Heart right ventricle (tissue), 16 donors: ENCODE measurements at regions not wholly inside any gene's neighbourhood (a gene's known extent, or its start where the extent isn't known, plus 50 kb on each side); places are given as distances from the start of the nearest gene placed in this dataset.

Source experiments
- ATAC-seq, 8 donors: fragments of 200-7000 bp; cut with Tn5 transposase; one replicate each; pipeline ENCODE4 v1.9.1; 2020; ENCODE audit warnings: mild to moderate bottlenecking in 8 of 8, moderate library complexity in 8 of 8, moderate number of reproducible peaks in 1 of 8
- DNase-seq, 2 donors: peaks; one replicate each; pipeline ENCODE4 v3.0.0-alpha.2; 2020
- H3K27ac ChIP-seq, 10 donors: fragments of 200-600 bp; sonication (generic) in 2 of 10; one replicate each; pipeline versions ENCODE4 v1.5.0 to v1.8.0; 2020 to 2022; ENCODE audit warnings: mild to moderate bottlenecking in 3 of 10
- H3K27me3 ChIP-seq, 7 donors: fragments of 200-600 bp; one replicate each; pipeline ENCODE4 v1.8.0; 2021 to 2022; ENCODE audit warnings: mild to moderate bottlenecking in 2 of 7
- H3K36me3 ChIP-seq, 9 donors: fragments of 200-600 bp; sonication (generic) in 1 of 9; one replicate each; pipeline versions ENCODE4 v1.5.0 to v1.8.0; 2020 to 2022; ENCODE audit warnings: mild to moderate bottlenecking in 2 of 9
- H3K4me1 ChIP-seq, 9 donors: fragments of 200-600 bp; sonication (generic) in 1 of 9; one replicate each; pipeline versions ENCODE4 v1.5.0 to v1.8.0; 2020 to 2022; ENCODE audit warnings: mild to moderate bottlenecking in 4 of 9
- H3K4me3 ChIP-seq, 10 donors: fragments of 200-600 bp; sonication (generic) in 2 of 10; one replicate each; pipeline versions ENCODE4 v1.5.0 to v1.8.0; 2020 to 2022; ENCODE audit warnings: mild to moderate bottlenecking in 7 of 10, moderate library complexity in 2 of 10
- H3K9me3 ChIP-seq, 11 donors: fragments of 200-600 bp in 10 of 11; sonication (generic) in 2 of 11; one replicate each; pipeline versions ENCODE4 v1.5.0 to v1.8.0; 2013 to 2022; ENCODE audit warnings: mild to moderate bottlenecking in 2 of 11, control low read depth in 1 of 11, moderate library complexity in 1 of 11
- WGBS, 2 donors: extraction: QIAGEN DNeasy Blood & Tissue Kit; methylation state at CpG; one replicate each; pipeline ENCODE4 v1.1.7; 2013; ENCODE audit warnings: inconsistent platforms in 1 of 2; 5-methylcytosine and 5-hydroxymethylcytosine counted together
- intact Hi-C, 10 donors: fragments of 100-400 bp; cut with DNase I; formaldehyde crosslinking; loops; one replicate each; pipeline versions ENCODE4 v1.11.1 to v1.14.2; 2022
- TF ChIP-seq, protein P1 (sequence below), 9 donors: fragments of 200-600 bp; sonication (generic) in 2 of 9; IDR thresholded peaks; one replicate each; pipeline versions ENCODE4 v1.5.0 to v1.8.0; 2021 to 2022; ENCODE audit warnings: antibody characterized with exemption in 9 of 9, mild to moderate bottlenecking in 5 of 9, moderate library complexity in 1 of 9
- donor health status: Arrhythmogenic right ventricular cardiomyopathy.
- donor health status: ischemic (EF 13 %, LVEDD 7.1; RV severe dilation, severe dysfunction).
- donor health status: healthy with polysubstance abuse.
- donor health status: DM: no; HTN: yes; CAD: no.
- donor health status: DM: no; HTN: no; CAD: no.
- donor health status: ischemic (EF 25% LVEDD 6.9; RV normal size, moderate dysfunction).
- donor health status: ischemic (EF 25% LVEDD 5.7; RV mildly dilated, moderate dysfunction).
- donor health status: healthy.
- donor health status: DM: yes; HTN: yes; CAD: no.
- donor health status: Ischemic cardiomyopathy.
- donor health status: ischemic (EF 35%, LVEDD 5.7; RV mildly dilated, moderate dysfunction).
- donor health status: nonischemic (EF 11% LVEDD 7.7; RV severe dilation, severe dysfunction).
- donor health status: DM: yes; HTN: yes; CAD: no.
- donor health status: PGD.
- donor health status: ischemic (EF 29% LVEDD 5.4; RV normal size, mild dysfunction).
- donor health status: nonischemic (EF 23%, LVEDD 6.1; RV moderate dilation, normal function).

GRCh38 chr4:44869985-44870384 is 143.6 kb upstream of the GNPDA2 start:
- intact Hi-C loops, result no loop called here
- no peak overlapping the region for H3K4me3 ChIP-seq
- DNase-seq, result no peak
- no peak overlapping the region for H3K27ac ChIP-seq
- WGBS, 2 donors, result 87 to 93% methylated on average over 2 of the region's 2 CpGs
- peak in 2 of 8 donors; percentile 39 to 55 for ATAC-seq
- peaks cover 0 to 5% (median 0%) of the 10 kb centered on the region in 11 donors for H3K9me3 ChIP-seq
- H3K36me3 ChIP-seq, result no peaks in the 10 kb centered on the region
- H3K27me3 ChIP-seq, result no peaks in the 10 kb centered on the region
- TF ChIP-seq, protein P1, sequence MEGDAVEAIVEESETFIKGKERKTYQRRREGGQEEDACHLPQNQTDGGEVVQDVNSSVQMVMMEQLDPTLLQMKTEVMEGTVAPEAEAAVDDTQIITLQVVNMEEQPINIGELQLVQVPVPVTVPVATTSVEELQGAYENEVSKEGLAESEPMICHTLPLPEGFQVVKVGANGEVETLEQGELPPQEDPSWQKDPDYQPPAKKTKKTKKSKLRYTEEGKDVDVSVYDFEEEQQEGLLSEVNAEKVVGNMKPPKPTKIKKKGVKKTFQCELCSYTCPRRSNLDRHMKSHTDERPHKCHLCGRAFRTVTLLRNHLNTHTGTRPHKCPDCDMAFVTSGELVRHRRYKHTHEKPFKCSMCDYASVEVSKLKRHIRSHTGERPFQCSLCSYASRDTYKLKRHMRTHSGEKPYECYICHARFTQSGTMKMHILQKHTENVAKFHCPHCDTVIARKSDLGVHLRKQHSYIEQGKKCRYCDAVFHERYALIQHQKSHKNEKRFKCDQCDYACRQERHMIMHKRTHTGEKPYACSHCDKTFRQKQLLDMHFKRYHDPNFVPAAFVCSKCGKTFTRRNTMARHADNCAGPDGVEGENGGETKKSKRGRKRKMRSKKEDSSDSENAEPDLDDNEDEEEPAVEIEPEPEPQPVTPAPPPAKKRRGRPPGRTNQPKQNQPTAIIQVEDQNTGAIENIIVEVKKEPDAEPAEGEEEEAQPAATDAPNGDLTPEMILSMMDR (IDR thresholded peaks at IDR 0.05), result no peak
- no peaks in the 10 kb centered on the region for H3K4me1 ChIP-seq

DNA sequence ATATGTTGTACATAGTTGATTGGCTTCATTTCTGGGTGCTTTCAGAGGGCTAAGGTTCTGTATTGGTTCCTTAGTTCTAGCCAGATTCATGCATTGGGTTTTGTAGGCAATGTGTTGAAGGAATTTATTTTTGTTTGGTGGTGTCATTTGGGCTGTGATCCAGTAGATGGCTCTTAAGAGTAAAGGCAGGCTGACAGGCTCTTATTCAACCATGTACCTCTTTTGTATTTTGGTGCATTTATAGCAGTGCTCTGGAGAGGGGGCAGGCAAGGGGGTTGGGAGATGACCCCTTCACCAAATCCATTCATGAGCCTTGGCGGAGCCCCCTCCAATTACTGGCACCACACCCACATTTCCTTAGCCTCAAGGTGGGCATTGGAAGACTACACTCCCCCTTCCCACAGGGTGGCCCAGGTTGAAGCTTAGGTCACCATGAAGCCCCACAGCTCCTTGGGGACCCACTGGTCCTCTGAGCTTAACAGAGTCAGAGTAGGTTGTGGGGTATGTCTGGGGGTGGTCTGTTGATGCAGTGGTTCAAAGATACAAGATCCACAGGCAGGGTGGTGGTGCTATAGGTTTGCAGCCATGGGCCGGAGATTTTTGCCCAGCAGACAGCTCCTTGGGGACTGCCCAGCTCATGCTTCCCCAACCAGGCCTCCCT is 143.0 kb upstream of the GNPDA2 start:
- intact Hi-C loops, result no loop called here
- ATAC-seq (peak in 3 of 8 donors; percentile 56 to 71 (median 62)), DNase-seq (no peak)
- 86 to 94% methylated on average over 2 of the region's 2 CpGs for WGBS, 2 donors
- TF ChIP-seq, protein P1 (IDR thresholded peaks at IDR 0.05), result no peak
- Histone ChIP-seq H3K4me3 (no peak overlapping the region), H3K4me1 (no peaks in the 10 kb centered on the region), H3K27me3 (no peaks in the 10 kb centered on the region), H3K9me3 (peaks cover 0 to 5% (median 0%) of the 10 kb centered on the region in 11 donors), H3K36me3 (no peaks in the 10 kb centered on the region), H3K27ac (no peak overlapping the region)

DNA sequence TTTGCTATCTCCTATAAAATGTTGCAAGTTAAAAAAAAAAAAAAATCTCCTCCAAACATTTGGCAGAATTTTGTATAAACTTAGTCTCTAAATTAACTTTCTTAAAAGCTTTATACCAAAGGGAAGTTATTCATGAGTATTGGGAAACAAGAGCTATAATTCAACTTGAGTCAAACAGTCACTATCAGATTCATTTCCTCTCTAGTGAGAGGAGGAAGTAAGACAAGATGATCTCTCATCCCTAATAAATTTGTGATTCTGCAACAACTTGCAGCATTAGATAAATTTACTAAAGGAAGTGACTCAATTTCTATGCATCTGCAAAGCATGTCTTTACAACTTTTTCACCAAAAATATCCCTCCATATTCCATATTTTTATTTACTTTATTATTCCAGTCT is 135.4 kb upstream of the GNPDA2 start:
- ATAC-seq (no peak), DNase-seq (no peak)
- no peak overlapping the region for H3K4me3 ChIP-seq
- H3K4me1 ChIP-seq, result peaks cover 0 to 13% (median 0%) of the 10 kb centered on the region in 9 donors
- H3K9me3 ChIP-seq, result peaks cover 0 to 5% (median 0%) of the 10 kb centered on the region in 11 donors
- no peaks in the 10 kb centered on the region for H3K36me3 ChIP-seq
- intact Hi-C loops, result no loop called here
- no peaks in the 10 kb centered on the region for H3K27me3 ChIP-seq
- TF ChIP-seq, protein P1 (IDR thresholded peaks at IDR 0.05), result no peak
- no peak overlapping the region for H3K27ac ChIP-seq

DNA sequence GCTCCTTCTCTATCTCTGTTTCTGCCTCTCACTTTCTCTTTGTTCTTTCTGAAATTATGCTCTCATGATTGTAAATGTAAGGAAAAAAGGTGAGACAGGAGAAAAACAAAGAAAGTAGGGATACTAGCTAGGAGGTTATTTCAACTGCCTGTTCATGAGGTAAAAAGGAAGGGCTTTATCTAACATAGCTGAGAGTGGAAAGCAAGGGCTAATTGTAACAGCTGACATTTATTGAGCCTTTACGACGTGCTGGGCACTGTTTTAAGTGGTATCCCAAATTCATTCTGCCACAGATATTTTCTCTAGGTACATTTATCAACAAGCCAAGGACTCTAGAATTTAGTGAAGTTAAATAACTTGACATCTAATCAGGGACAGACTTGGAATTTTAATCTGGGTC is 133.1 kb upstream of the GNPDA2 start:
- intact Hi-C loops, result no loop called here
- 8 to 13% methylated on average over 2 of the region's 2 CpGs for WGBS, 2 donors
- DNase-seq (no peak), ATAC-seq (peak in 3 of 8 donors; percentile 54 to 72 (median 55))
- Histone ChIP-seq H3K27me3 (no peaks in the 10 kb centered on the region), H3K36me3 (no peaks in the 10 kb centered on the region), H3K9me3 (peaks cover 0 to 7% (median 0%) of the 10 kb centered on the region in 11 donors), H3K4me3 (no peak overlapping the region), H3K27ac (peak overlapping the region in 1 of 10 donors; percentile 20), H3K4me1 (peaks cover 0 to 13% (median 0%) of the 10 kb centered on the region in 9 donors)
- TF ChIP-seq, protein P1 (IDR thresholded peaks at IDR 0.05), result no peak
